HEK293T (cell line): ENCODE measurements at regions not wholly inside any gene's neighbourhood (a gene's known extent, or its start where the extent isn't known, plus 50 kb on each side); places are given as distances from the start of the nearest gene placed in this dataset.

Source experiments
- ARNT ChIP-seq: fragments of 450-650 bp; IDR thresholded peaks from 2 replicates; pipeline ENCODE4 v1.6.1; 2017; ENCODE audit warnings: mild to moderate bottlenecking
- FOXA1 ChIP-seq: fragments of 450-650 bp; IDR thresholded peaks from 2 replicates; pipeline ENCODE4 v1.6.1; 2016; ENCODE audit warnings: mild to moderate bottlenecking
- SUZ12 ChIP-seq: fragments of 450-650 bp; IDR thresholded peaks from 2 replicates; pipeline ENCODE4 v1.6.1; 2016; ENCODE audit warnings: mild to moderate bottlenecking

DNA sequence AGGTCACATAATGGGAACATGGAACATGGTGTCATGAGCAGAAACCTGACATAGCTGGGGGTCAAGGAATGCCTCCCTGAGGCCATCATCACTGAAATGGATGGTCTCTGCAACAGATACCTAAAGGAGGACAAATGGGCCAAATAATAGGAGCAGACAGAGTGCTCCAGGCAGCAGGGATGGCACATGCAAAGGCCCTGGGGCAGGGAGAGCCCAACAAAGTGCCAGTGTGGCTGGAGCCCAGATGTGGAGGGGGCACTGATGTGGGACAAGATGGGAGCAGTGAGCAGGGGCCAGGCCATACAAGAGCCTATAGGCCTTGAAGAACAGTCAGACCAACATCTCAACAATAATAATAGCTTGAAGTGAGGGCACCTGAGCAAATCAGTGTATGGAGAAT, 497.8 kb downstream of the MN1 start:
- TF ChIP-seq SUZ12 (no peak), FOXA1 (no peak), ARNT (no peak)
